Fibroblast of lung (primary cell): ENCODE measurements at regions not wholly inside any gene's neighbourhood (a gene's known extent, or its start where the extent isn't known, plus 50 kb on each side); places are given as distances from the start of the nearest gene placed in this dataset.

Source experiments
- EZH2 ChIP-seq: IDR thresholded peaks from 2 replicates; pipeline ENCODE4 v1.5.1; 2012; ENCODE audit warnings: low read length, control low read depth, mild to moderate bottlenecking; ENCODE audit errors: missing control alignments
- TF ChIP-seq, protein P1 (sequence below), 2 donors: IDR thresholded peaks in 1 of 2; conservative IDR thresholded peaks in 1 of 2; 1 replicate in 1 of 2; 2 replicates in 1 of 2; pipeline ENCODE4 v1.5.1; 2011 to 2012; ENCODE audit warnings: low read length in 2 of 2, control low read depth in 1 of 2, inconsistent platforms in 1 of 2, low read depth in 1 of 2, mild to moderate bottlenecking in 1 of 2

DNA sequence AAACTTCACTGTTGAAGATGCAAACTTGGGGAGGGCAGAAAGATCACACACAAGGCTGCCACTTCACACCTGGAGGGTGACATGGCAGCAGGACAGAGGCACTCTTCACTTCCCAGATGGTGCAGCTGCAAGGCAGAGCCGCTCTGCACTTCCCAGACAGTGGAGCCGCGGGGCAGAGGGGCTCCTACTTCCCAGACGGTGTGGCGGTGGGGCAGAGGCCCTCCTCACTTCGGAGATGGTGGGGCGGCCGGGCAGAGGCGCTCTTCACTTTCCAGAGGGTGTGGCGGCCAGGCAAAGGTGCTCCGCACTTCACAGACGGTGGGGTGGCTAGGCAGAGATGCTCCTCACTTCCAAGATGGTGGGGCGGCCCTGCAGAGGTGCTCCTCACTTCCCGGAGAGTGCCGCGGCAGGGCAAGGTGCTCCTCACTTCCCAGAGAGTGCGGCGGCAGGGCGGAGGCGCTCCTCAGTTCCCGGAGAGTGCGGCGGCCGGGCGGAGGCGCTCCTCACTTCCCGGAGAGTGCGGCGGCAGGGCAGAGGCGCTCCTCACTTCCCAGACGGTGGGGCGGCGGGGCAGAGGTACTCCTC is 58.3 kb upstream of the PPP1R9A start:
- TF ChIP-seq, protein P1, sequence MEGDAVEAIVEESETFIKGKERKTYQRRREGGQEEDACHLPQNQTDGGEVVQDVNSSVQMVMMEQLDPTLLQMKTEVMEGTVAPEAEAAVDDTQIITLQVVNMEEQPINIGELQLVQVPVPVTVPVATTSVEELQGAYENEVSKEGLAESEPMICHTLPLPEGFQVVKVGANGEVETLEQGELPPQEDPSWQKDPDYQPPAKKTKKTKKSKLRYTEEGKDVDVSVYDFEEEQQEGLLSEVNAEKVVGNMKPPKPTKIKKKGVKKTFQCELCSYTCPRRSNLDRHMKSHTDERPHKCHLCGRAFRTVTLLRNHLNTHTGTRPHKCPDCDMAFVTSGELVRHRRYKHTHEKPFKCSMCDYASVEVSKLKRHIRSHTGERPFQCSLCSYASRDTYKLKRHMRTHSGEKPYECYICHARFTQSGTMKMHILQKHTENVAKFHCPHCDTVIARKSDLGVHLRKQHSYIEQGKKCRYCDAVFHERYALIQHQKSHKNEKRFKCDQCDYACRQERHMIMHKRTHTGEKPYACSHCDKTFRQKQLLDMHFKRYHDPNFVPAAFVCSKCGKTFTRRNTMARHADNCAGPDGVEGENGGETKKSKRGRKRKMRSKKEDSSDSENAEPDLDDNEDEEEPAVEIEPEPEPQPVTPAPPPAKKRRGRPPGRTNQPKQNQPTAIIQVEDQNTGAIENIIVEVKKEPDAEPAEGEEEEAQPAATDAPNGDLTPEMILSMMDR (conservative IDR thresholded peaks at IDR 0.05 in 1 of 2, IDR thresholded peaks at IDR 0.05 in 1 of 2; ENCODE audit: low read depth in 1 of 2, low read length in 2 of 2), result no peak
- no peak for TF ChIP-seq EZH2
